ENCODE measurements at regions not wholly inside any gene's neighbourhood (a gene's known extent, or its start where the extent isn't known, plus 50 kb on each side); places are given as distances from the start of the nearest gene placed in this dataset.

DNA sequence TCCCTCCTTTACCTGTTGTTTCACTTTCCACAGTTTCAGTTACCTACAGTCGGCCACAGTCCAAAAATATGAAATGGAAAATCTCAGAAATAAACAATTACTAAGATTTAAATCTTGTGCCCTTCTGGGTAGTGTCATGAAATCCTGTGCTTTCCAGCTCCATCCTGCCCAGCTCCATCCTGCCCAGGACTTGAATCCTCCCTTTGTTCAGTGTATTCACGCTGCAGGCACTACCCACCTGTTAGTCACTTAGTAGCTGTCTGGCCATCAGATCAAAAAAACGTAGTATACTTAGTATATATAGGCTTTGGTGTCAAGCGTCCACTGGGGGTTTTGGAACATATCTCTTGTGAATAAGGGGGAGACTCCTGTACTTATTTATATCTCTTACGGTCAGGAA, 329.0 kb upstream of the SEMA6D start:
- ChIA-PET CTCF (ENCODE audit: partially characterized antibody) (interaction anchor here (1.3 to 3.9 kb wide), 2 partner anchors 13 to 188 kb away, joined by 3 to 16 read pairs; no protein-coding TSS in a partner anchor), POLR2A (ENCODE audit: partially characterized antibody) (no interaction called here)
- DNase-seq (ENCODE audit: low read depth in 1 of 2, low spot score in 2 of 2) (no peak), FAIRE-seq (no peak)
- Histone ChIP-seq H2BK5ac (ENCODE audit: low read depth, low read length) (no peak overlapping the region), H2BK20ac (ENCODE audit: low read length) (no peak overlapping the region), H3K14ac (ENCODE audit: insufficient read length) (no peak overlapping the region), H3K4me1 (replicated peaks in 1 of 4; ENCODE audit: control insufficient read depth in 3 of 4, insufficient read depth in 4 of 4, low read length in 3 of 4) (peaks cover 0 to 3% (median 0%) of the 10 kb centered on the region in 4 experiments; a peak in 1 of 7 replicates), H3K23ac (ENCODE audit: insufficient read length) (no peak overlapping the region), H3K56ac (replicated peaks; ENCODE audit: insufficient read length, low read depth, low read length) (no peak overlapping the region), H3K27ac (ENCODE audit: low read depth, low read length) (no peak overlapping the region), H3K4me2 (ENCODE audit: insufficient read depth in 1 of 2, low read depth in 2 of 2, low read length in 2 of 2) (no peak overlapping the region), H4K20me1 (replicated peaks in 1 of 2; ENCODE audit: control insufficient read depth in 1 of 2, insufficient read depth in 2 of 2, low read length in 2 of 2) (no peaks in the 10 kb centered on the region), H3K79me2 (ENCODE audit: control insufficient read depth in 1 of 2, insufficient read depth in 2 of 2, low read length in 2 of 2) (no peaks in the 10 kb centered on the region), H4K8ac (ENCODE audit: extremely low read depth, insufficient read depth, low read length) (no peak overlapping the region), H3K27me3 (replicated peaks in 1 of 4; ENCODE audit: control insufficient read depth in 3 of 4, extremely low read depth in 1 of 4, insufficient read depth in 3 of 4, low read length in 3 of 4) (no peaks in the 10 kb centered on the region), H4K91ac (replicated peaks; ENCODE audit: insufficient read length, low read length) (no peak overlapping the region), H3K36me3 (ENCODE audit: control insufficient read depth in 2 of 4, insufficient read depth in 4 of 4, low read length in 3 of 4) (no peaks in the 10 kb centered on the region), H3K4ac (replicated peaks; ENCODE audit: insufficient read length, low read depth, low read length) (no peak overlapping the region), H2BK12ac (ENCODE audit: low read depth, low read length) (no peak overlapping the region), H2BK15ac (ENCODE audit: low read length) (no peak overlapping the region), H4K5ac (ENCODE audit: insufficient read length, low read depth, low read length) (no peak overlapping the region), H3K79me1 (ENCODE audit: low read depth, low read length) (no peaks in the 10 kb centered on the region), H2AFZ (ENCODE audit: low read length) (no peak overlapping the region), H2AK5ac (ENCODE audit: low read depth, low read length) (no peak overlapping the region), H3K23me2 (ENCODE audit: low read depth, low read length) (no peaks in the 10 kb centered on the region), H3K9me3 (ENCODE audit: insufficient read depth in 2 of 2, low read depth in 1 of 2, low read length in 1 of 2) (no peaks in the 10 kb centered on the region), H3K18ac (ENCODE audit: extremely low read depth, low read length) (no peak overlapping the region), H2BK120ac (replicated peaks; ENCODE audit: low read depth, low read length) (no peak overlapping the region), H3K4me3 (ENCODE audit: extremely low read depth in 1 of 4, insufficient read depth in 2 of 4, low read depth in 3 of 4, low read length in 4 of 4) (no peak overlapping the region), H3K9ac (replicated peaks in 1 of 4; ENCODE audit: extremely low read depth in 1 of 4, low read depth in 3 of 4, low read length in 3 of 4) (no peak overlapping the region)
- WGBS, 2 experiments (ENCODE audit: extremely low coverage in 1 of 2, insufficient coverage in 1 of 2, insufficient read length in 1 of 2, insufficient replicate concordance in 2 of 2, low coverage in 1 of 2, low lambda C conversion rate in 2 of 2, missing lambda C conversion rate in 1 of 2): 87% methylated on average over 5 of the region's 5 CpGs; no CpG with 5 or more reads in 1 of the 2 experiments
- TF ChIP-seq, protein P1, sequence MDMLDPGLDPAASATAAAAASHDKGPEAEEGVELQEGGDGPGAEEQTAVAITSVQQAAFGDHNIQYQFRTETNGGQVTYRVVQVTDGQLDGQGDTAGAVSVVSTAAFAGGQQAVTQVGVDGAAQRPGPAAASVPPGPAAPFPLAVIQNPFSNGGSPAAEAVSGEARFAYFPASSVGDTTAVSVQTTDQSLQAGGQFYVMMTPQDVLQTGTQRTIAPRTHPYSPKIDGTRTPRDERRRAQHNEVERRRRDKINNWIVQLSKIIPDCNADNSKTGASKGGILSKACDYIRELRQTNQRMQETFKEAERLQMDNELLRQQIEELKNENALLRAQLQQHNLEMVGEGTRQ (IDR thresholded peaks at IDR 0.05; ENCODE audit: low read length): no peak
- no peak for TF ChIP-seq FOSL1 (IDR thresholded peaks at IDR 0.05; ENCODE audit: insufficient read depth, low read depth, low read length)
- no peak for TF ChIP-seq TEAD4 (IDR thresholded peaks at IDR 0.05; ENCODE audit: low read depth, low read length)
- TF ChIP-seq GABPA (IDR thresholded peaks at IDR 0.05; ENCODE audit: borderline replicate concordance, insufficient read depth, low read length): no peak
- TF ChIP-seq CHD2 (IDR thresholded peaks at IDR 0.05; ENCODE audit: low read length): no peak
- no peak for TF ChIP-seq CEBPB (IDR thresholded peaks at IDR 0.05; ENCODE audit: low read depth, low read length)
- TF ChIP-seq POLR2AphosphoS5 (IDR thresholded peaks at IDR 0.05; ENCODE audit: low read depth, low read length): no peak
- TF ChIP-seq NRF1 (IDR thresholded peaks at IDR 0.05; ENCODE audit: low read depth, low read length): no peak
- no peak for TF ChIP-seq BACH1 (IDR thresholded peaks at IDR 0.05; ENCODE audit: low read length)
- TF ChIP-seq SAP30 (IDR thresholded peaks at IDR 0.05; ENCODE audit: insufficient read depth, insufficient replicate concordance, low read length): no peak
- TF ChIP-seq, protein P2, sequence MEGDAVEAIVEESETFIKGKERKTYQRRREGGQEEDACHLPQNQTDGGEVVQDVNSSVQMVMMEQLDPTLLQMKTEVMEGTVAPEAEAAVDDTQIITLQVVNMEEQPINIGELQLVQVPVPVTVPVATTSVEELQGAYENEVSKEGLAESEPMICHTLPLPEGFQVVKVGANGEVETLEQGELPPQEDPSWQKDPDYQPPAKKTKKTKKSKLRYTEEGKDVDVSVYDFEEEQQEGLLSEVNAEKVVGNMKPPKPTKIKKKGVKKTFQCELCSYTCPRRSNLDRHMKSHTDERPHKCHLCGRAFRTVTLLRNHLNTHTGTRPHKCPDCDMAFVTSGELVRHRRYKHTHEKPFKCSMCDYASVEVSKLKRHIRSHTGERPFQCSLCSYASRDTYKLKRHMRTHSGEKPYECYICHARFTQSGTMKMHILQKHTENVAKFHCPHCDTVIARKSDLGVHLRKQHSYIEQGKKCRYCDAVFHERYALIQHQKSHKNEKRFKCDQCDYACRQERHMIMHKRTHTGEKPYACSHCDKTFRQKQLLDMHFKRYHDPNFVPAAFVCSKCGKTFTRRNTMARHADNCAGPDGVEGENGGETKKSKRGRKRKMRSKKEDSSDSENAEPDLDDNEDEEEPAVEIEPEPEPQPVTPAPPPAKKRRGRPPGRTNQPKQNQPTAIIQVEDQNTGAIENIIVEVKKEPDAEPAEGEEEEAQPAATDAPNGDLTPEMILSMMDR (IDR thresholded peaks at IDR 0.05; ENCODE audit: control extremely low read depth in 1 of 3, insufficient read depth in 1 of 3, low read depth in 1 of 3, low read length in 3 of 3): no peak

Measured in H1 (cell line).